WTC11 (cell line): ENCODE measurements at regions not wholly inside any gene's neighbourhood (a gene's known extent, or its start where the extent isn't known, plus 50 kb on each side); places are given as distances from the start of the nearest gene placed in this dataset.

ENCODE experiments used
- ETV6 ChIP-seq: sonication (generic); formaldehyde crosslinking; IDR thresholded peaks from 2 replicates; pipeline ENCODE4 v1.8.1; 2022; ENCODE audit warnings: mild to moderate bottlenecking, missing genetic modification reagents
- NFATC4 ChIP-seq: fragments of 250-450 bp; sonication (Bioruptor Pico); IDR thresholded peaks from 2 replicates; pipeline ENCODE4 v1.9.0; 2021; ENCODE audit warnings: mild to moderate bottlenecking
- NFYB ChIP-seq: sonication (generic); formaldehyde crosslinking; conservative IDR thresholded peaks from 2 replicates; pipeline ENCODE4 v1.8.0; 2022; ENCODE audit warnings: low read depth, missing genetic modification reagents
- TF ChIP-seq, protein P1 (sequence below): fragments of 200-600 bp; IDR thresholded peaks from 2 replicates; pipeline ENCODE4 v1.8.0; 2022; ENCODE audit warnings: antibody characterized with exemption

DNA sequence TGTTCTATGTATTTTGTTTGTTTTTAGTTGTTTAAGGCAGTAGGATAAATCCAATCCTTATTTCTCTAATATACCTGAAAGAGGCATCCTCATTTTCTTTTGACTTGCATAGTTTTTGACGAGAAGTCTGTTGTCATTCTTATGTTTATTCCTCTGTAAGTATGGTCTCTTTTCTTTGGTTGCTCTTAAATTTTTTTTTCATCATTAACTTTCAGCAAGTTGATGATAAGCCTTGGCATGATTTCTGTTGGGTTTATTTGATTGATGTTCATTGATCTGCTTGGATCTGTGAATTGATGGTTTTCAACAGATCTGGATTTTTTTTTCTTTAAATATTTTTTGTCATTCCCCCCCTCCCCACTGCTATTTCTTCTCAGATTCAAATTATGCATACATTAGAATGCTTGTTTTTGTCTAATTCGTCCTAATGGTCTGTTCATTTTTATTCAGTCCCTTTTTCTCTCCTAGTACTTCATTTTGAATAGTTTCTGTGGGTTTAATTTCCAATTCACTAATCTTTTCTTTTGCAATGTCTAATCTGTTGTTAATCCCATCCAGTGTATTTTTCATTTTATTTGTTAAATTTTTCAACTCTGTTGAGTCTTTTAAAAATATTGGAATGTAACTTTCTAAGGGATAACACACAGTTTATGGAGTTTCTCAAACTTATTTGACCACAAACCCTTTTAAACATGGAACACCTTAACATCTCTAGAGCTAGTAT, 495.9 kb downstream of the CSNK1G3 start:
- TF ChIP-seq NFATC4 (CRISPR knock-in tag) (no peak), NFYB (CRISPR knock-in tag) (no peak), ETV6 (no peak)
- TF ChIP-seq, protein P1, sequence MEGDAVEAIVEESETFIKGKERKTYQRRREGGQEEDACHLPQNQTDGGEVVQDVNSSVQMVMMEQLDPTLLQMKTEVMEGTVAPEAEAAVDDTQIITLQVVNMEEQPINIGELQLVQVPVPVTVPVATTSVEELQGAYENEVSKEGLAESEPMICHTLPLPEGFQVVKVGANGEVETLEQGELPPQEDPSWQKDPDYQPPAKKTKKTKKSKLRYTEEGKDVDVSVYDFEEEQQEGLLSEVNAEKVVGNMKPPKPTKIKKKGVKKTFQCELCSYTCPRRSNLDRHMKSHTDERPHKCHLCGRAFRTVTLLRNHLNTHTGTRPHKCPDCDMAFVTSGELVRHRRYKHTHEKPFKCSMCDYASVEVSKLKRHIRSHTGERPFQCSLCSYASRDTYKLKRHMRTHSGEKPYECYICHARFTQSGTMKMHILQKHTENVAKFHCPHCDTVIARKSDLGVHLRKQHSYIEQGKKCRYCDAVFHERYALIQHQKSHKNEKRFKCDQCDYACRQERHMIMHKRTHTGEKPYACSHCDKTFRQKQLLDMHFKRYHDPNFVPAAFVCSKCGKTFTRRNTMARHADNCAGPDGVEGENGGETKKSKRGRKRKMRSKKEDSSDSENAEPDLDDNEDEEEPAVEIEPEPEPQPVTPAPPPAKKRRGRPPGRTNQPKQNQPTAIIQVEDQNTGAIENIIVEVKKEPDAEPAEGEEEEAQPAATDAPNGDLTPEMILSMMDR = no peak
